Activated CD8-positive, alpha-beta T cell treated with anti-CD3 and anti-CD28 coated beads for 36 hours (primary cell): ENCODE measurements at regions not wholly inside any gene's neighbourhood (a gene's known extent, or its start where the extent isn't known, plus 50 kb on each side); places are given as distances from the start of the nearest gene placed in this dataset.

Source experiments
- ATAC-seq: fragments of 200-7000 bp; cut with Tn5 transposase; one replicate; pipeline ENCODE4 v1.10.0; 2021; ENCODE audit warnings: mild to moderate bottlenecking, moderate library complexity
- CTCF ChIA-PET: fragments of 350-600 bp; sonication (Branson Sonifier 250); formaldehyde crosslinking; loops from one replicate; lab custom pipeline; 2021; ENCODE audit warnings: antibody characterized with exemption; lab: Charles Lee
- POLR2A ChIA-PET: fragments of 350-600 bp; sonication (Branson Sonifier 250); formaldehyde crosslinking; loops from one replicate; lab custom pipeline; 2021; ENCODE audit warnings: antibody characterized with exemption; lab: Charles Lee
- DNase-seq: peaks from one replicate; pipeline ENCODE4 v3.0.0-alpha.2; 2020
- H3K27ac Mint-ChIP-seq: one replicate; pipeline ENCODE4 v1.8.0; 2021; ENCODE audit warnings: mild to moderate bottlenecking, mixed read lengths
- H3K27me3 Mint-ChIP-seq: one replicate; pipeline ENCODE4 v1.8.0; 2021; ENCODE audit warnings: mixed read lengths
- H3K36me3 Mint-ChIP-seq: one replicate; pipeline ENCODE4 v1.8.0; 2021; ENCODE audit warnings: low read depth, mixed read lengths
- H3K4me1 Mint-ChIP-seq: one replicate; pipeline ENCODE4 v1.8.0; 2021; ENCODE audit warnings: low read depth, mixed read lengths
- H3K4me3 Mint-ChIP-seq: one replicate; pipeline ENCODE4 v1.8.0; 2021; ENCODE audit warnings: mild to moderate bottlenecking, moderate library complexity, mixed read lengths
- H3K9me3 Mint-ChIP-seq: one replicate; pipeline ENCODE4 v1.8.0; 2021; ENCODE audit warnings: mixed read lengths
- intact Hi-C: fragments of 100-400 bp; cut with micrococcal nuclease; formaldehyde crosslinking; loops from one replicate; pipeline ENCODE4 v1.10.0; 2022
- TF ChIP-seq, protein P1 (sequence below): fragments of 200-600 bp; IDR thresholded peaks from one replicate; pipeline ENCODE4 v1.8.0; 2022; ENCODE audit warnings: antibody characterized with exemption, mild to moderate bottlenecking

DNA sequence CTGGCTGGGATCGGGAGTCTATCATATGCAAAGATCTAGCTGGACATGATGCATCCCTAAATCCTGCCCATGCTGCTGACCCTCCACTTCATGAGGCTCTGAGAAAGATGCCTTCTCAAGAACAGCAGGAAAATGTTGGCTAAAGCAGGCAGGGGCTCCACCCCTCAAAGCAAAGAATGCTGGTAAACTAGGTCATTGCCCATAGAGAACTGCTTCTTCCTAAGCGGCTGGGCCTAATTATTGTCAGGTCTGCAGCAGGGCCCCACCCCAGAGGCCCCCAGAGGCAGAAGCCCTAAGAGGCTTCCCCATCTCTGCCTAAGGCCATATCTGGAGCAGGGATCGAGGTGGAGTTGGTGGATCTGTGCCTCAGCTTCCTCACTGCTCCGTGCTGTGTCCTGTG, 447.4 kb upstream of the PROK2 start:
- no peak for DNase-seq
- ChIA-PET POLR2A (interaction anchor here (0.6 kb wide), 1 partner anchor 575 kb away, joined by 3 read pairs; no protein-coding TSS in a partner anchor), CTCF (no interaction called here)
- Mint-ChIP-seq H3K9me3 (no peaks in the 10 kb centered on the region), H3K27ac (no peak overlapping the region), H3K27me3 (peaks cover 2% of the 10 kb centered on the region), H3K4me1 (no peaks in the 10 kb centered on the region), H3K36me3 (no peaks in the 10 kb centered on the region), H3K4me3 (no peak overlapping the region)
- ATAC-seq: no peak
- TF ChIP-seq, protein P1, sequence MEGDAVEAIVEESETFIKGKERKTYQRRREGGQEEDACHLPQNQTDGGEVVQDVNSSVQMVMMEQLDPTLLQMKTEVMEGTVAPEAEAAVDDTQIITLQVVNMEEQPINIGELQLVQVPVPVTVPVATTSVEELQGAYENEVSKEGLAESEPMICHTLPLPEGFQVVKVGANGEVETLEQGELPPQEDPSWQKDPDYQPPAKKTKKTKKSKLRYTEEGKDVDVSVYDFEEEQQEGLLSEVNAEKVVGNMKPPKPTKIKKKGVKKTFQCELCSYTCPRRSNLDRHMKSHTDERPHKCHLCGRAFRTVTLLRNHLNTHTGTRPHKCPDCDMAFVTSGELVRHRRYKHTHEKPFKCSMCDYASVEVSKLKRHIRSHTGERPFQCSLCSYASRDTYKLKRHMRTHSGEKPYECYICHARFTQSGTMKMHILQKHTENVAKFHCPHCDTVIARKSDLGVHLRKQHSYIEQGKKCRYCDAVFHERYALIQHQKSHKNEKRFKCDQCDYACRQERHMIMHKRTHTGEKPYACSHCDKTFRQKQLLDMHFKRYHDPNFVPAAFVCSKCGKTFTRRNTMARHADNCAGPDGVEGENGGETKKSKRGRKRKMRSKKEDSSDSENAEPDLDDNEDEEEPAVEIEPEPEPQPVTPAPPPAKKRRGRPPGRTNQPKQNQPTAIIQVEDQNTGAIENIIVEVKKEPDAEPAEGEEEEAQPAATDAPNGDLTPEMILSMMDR: no peak
- intact Hi-C loops: no loop called here

DNA sequence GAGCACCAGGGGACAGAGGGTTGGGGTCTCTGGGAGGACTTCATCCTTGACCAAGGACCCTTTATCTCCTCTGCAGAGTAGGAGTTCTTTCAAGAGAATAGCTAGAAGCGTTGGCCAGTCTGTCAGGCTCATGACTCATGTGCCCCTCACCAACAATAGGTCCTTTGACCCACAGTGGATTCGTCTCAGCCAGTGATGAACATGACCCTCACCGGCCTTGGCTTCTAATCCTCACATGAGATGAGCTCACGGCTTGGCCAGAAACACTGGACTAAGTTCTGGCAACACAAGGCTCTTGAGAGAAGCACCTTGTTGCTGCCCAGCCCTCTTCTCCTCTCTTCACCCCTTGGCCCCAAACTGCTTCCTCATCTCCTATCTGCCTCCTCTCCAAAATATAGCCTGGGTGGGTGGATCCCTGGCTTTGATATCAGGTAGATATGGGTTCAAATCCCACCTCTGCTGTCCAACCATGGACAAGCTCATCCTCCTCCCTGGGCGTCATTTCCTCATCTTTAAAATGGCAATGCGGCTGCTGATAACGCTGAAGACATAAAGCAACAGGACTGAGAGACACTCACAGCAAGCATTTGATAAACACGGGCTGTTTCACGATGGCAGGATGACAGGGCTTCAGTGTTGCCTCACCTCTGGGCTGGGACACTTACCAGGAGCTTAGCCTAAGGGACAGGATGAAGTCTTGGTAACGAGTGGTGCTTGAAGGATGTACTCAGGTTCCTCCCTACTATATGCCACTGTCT, 446.7 kb upstream of the PROK2 start:
- ChIA-PET CTCF (no interaction called here), POLR2A (interaction anchor here (0.6 kb wide), 2 partner anchors 508 to 575 kb away, joined by 3 read pairs; no protein-coding TSS in a partner anchor)
- no peak for ATAC-seq
- TF ChIP-seq, protein P1: no peak
- Mint-ChIP-seq H3K4me1 (no peaks in the 10 kb centered on the region), H3K9me3 (peaks cover 2% of the 10 kb centered on the region), H3K27ac (no peak overlapping the region), H3K36me3 (no peaks in the 10 kb centered on the region), H3K27me3 (peaks cover 2% of the 10 kb centered on the region), H3K4me3 (no peak overlapping the region)
- intact Hi-C loops: no loop called here
- no peak for DNase-seq

DNA sequence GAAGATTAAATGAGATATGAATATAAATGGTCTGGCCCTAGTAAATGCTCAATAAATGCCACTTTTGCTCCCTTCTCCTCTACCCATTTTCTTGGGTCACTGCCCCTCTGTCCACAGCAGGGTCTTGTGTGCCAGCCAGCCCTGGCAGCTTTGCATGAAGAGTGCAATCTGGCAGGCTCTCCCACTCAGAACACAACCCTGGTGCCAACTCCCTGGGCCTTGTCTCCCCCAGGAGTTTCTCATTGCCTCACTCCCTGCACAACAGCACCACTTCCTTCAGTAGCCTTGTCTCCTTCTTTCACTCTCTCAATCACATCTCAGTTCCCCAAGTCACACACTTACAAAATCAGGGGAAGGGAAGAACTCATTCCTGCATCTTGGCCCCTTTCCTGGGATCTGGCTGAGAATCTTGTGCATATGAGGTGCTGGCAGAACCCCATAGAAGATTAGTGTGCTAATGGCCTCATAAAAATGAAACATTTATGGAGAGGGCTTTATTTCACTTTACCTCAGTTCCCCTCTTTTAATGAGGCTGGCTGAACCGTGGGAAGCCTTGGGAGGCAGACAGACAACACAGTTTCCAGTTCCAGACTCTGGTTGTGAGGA, 445.9 kb upstream of the PROK2 start:
- TF ChIP-seq, protein P1: no peak
- Mint-ChIP-seq H3K27ac (no peak overlapping the region), H3K4me3 (no peak overlapping the region), H3K4me1 (no peaks in the 10 kb centered on the region), H3K9me3 (peaks cover 8% of the 10 kb centered on the region), H3K36me3 (no peaks in the 10 kb centered on the region), H3K27me3 (peaks cover 2% of the 10 kb centered on the region)
- CTCF ChIA-PET: no interaction called here
- ATAC-seq (no peak), DNase-seq (no peak)
- intact Hi-C loops: no loop called here
- POLR2A ChIA-PET: interaction anchor here (0.6 kb wide), 1 partner anchor 507 kb away, joined by 3 read pairs; no protein-coding TSS in a partner anchor

DNA sequence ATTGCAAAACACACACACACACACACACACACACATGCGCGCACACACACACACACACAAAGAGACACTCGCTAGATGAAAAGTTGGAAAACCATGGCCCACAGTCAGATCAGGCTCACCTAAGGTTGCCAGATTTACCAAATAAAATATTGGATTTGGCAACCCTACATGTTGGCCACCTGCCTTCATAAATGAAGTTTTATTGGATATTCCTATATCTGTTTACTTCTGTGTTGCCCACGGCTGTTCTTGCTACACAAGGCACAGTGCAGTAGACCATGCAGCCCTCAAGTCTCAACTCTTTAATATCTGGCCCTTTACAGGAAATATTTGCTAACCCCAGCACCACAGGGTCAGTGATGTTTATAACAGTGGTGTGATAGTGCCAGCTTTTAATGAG, 445.0 kb upstream of the PROK2 start:
- TF ChIP-seq, protein P1: no peak
- CTCF ChIA-PET: no interaction called here

DNA sequence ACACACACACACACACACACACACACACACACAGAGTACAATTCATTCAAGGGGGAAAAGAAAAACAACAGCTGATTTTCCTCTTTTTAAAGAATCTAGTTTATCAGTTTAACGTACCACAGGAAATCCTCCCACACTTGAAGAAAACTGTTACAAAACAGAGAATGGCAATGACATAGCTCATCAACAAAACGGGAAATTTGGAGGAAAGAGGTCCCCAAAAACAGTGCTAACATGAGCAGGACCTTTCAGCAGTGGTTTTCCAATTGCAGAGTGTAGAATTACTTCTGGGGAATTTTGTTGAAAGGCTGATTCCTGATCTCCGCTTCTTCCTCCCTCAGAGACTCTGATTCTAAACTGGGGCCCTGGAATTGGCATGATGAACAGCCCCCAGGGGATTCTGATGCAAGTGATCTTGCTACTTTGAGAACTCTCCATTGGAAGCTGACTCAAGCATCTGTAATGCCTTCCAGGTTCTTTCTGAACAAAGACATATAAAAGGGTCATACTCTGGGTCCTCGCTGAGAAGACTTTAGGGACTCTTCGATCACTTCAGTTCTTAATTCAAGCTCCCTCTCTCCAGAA, 442.6 kb upstream of the PROK2 start:
- DNase-seq (no peak), ATAC-seq (no peak)
- ChIA-PET CTCF (interaction anchor here (1.2 kb wide), 1 partner anchor 28 kb away, joined by 3 read pairs; no protein-coding TSS in a partner anchor), POLR2A (no interaction called here)
- H3K9me3 Mint-ChIP-seq: peaks cover 32% of the 10 kb centered on the region
- no peak overlapping the region for H3K27ac Mint-ChIP-seq
- intact Hi-C loops: no loop called here
- peaks cover 3% of the 10 kb centered on the region for H3K36me3 Mint-ChIP-seq
- H3K4me1 Mint-ChIP-seq: no peaks in the 10 kb centered on the region
- peaks cover 2% of the 10 kb centered on the region for H3K27me3 Mint-ChIP-seq
- TF ChIP-seq, protein P1: no peak
- no peak overlapping the region for H3K4me3 Mint-ChIP-seq

More for the DNA sequence above, 445.0 kb upstream of the PROK2 start:
- Mint-ChIP-seq H3K36me3 (peaks cover 3% of the 10 kb centered on the region), H3K9me3 (peaks cover 16% of the 10 kb centered on the region), H3K4me3 (no peak overlapping the region), H3K27ac (no peak overlapping the region), H3K4me1 (no peaks in the 10 kb centered on the region), H3K27me3 (peaks cover 2% of the 10 kb centered on the region)
- intact Hi-C loops: no loop called here
- no peak for ATAC-seq
- POLR2A ChIA-PET: no interaction called here
- DNase-seq: no peak
